PFSK-1 (cell line): ENCODE measurements at regions not wholly inside any gene's neighbourhood (a gene's known extent, or its start where the extent isn't known, plus 50 kb on each side); places are given as distances from the start of the nearest gene placed in this dataset.

ENCODE experiments used
- FOXP2 ChIP-seq: optimal IDR thresholded peaks from 2 replicates; pipeline ENCODE3; 2011; ENCODE audit warnings: borderline replicate concordance, control low read depth, inconsistent platforms; ENCODE audit not compliant: insufficient read depth; ENCODE audit errors: extremely low read length, extremely low read depth
- POLR2AphosphoS5 ChIP-seq: IDR thresholded peaks from 2 replicates; pipeline ENCODE4 v1.6.1; 2012; ENCODE audit warnings: low read depth, mild to moderate bottlenecking, control low read depth, low read length, moderate library complexity
- REST ChIP-seq, 2 experiments: IDR thresholded peaks; 2 replicates each; pipeline versions ENCODE4 v1.6.1 to v1.8.0; 2011 to 2012; ENCODE audit warnings: low read depth in 2 of 2, low read length in 2 of 2, control low read depth in 1 of 2, inconsistent platforms in 1 of 2, mild to moderate bottlenecking in 1 of 2, moderate library complexity in 1 of 2; ENCODE audit not compliant: insufficient read depth in 1 of 2
- SIN3A ChIP-seq: IDR thresholded peaks from 2 replicates; pipeline ENCODE4 v1.6.1; 2012; ENCODE audit warnings: mild to moderate bottlenecking, low read length, moderate library complexity, borderline replicate concordance; ENCODE audit not compliant: insufficient read depth
- TAF1 ChIP-seq: IDR thresholded peaks from 2 replicates; pipeline ENCODE4 v1.6.1; 2012; ENCODE audit warnings: low read length, control low read depth, borderline replicate concordance; ENCODE audit not compliant: insufficient read depth

DNA sequence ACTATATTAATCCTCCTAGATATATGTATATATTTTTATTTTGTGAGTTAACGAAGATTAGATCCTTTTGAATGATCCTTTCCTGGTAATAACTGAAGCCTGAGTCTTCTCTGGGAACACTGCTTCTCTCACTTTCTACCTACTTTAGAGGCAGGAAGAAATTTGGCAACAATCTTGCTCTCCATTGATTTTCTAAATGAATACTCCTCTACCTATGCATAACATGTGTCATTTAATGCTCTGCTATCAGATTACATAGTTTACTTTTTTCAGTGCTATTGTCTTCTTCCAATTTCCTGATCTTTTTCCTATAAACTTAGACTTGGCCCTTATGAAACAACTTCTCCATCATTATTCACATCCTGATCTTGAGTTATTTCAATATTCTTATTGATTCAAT is 60.4 kb upstream of the PDHA2 start:
- TF ChIP-seq REST (IDR thresholded peaks at IDR 0.05; ENCODE audit: insufficient read depth in 1 of 2, low read depth in 2 of 2, low read length in 2 of 2) (no peak), POLR2AphosphoS5 (no peak), FOXP2 (no peak)

GRCh38 chr4:95778666-95779065 is 61.2 kb upstream of the PDHA2 start:
- TF ChIP-seq FOXP2 (no peak), TAF1 (no peak)

DNA sequence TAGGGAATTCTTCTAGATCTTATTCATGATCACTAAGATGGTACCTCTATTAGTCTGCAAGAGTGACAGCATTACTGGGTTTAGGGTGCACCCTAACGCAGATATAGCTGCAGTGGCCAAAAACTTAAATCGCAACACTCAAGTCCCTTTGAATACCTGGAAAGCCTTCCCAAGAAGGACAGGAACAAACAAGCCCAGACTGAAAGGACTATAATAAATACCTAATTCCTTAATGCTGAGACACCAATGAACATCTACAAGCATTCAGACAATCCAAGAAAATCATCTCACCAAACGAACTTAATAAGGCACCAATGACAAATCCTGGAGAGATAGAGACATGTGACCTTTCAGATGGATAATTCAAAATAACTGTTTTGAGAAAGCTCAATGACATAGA is 74.9 kb upstream of the PDHA2 start:
- TF ChIP-seq TAF1 (no peak), FOXP2 (no peak), SIN3A (no peak), POLR2AphosphoS5 (no peak), REST (IDR thresholded peaks at IDR 0.05; ENCODE audit: insufficient read depth in 1 of 2, low read depth in 2 of 2, low read length in 2 of 2) (no peak)

DNA sequence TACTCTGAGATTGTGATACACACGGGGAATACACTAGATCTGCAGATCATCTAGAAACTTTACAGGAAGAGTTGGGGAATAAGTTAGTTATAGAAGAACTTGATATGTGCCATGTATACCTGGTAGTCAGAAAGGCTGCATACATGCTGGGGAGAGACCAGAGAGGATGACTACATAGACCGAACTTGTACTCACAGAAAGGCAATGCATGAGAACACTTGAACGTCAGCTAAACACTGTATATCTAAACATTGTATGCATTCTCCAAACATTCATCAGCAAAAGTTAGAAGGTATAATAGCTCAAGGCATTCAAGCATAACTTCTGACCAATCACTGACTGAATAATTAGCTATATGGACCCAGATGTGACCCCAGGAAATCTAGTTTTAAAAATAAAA is 78.0 kb upstream of the PDHA2 start:
- TF ChIP-seq TAF1 = no peak
- no peak for TF ChIP-seq SIN3A
- TF ChIP-seq REST (IDR thresholded peaks at IDR 0.05; ENCODE audit: insufficient read depth in 1 of 2, low read depth in 2 of 2, low read length in 2 of 2) = no peak
- TF ChIP-seq FOXP2 = no peak
- TF ChIP-seq POLR2AphosphoS5 = no peak

- TF ChIP-seq FOXP2 (no peak), REST (IDR thresholded peaks at IDR 0.05; ENCODE audit: insufficient read depth in 1 of 2, low read depth in 2 of 2, low read length in 2 of 2) (no peak), SIN3A (no peak), TAF1 (no peak), POLR2AphosphoS5 (no peak)
Measured at GRCh38 chr4:95761426-95761825, 78.5 kb upstream of the PDHA2 start.
